GM19395 (cell line): ENCODE measurements at regions not wholly inside any gene's neighbourhood (a gene's known extent, or its start where the extent isn't known, plus 50 kb on each side); places are given as distances from the start of the nearest gene placed in this dataset.

ENCODE experiments used
- ATAC-seq: cut with Tn5 transposase; IDR thresholded peaks from one replicate; pipeline ENCODE4 v1.9.1; 2021; ENCODE audit warnings: mild to moderate bottlenecking, moderate library complexity; ENCODE audit not compliant: unreplicated experiment

DNA sequence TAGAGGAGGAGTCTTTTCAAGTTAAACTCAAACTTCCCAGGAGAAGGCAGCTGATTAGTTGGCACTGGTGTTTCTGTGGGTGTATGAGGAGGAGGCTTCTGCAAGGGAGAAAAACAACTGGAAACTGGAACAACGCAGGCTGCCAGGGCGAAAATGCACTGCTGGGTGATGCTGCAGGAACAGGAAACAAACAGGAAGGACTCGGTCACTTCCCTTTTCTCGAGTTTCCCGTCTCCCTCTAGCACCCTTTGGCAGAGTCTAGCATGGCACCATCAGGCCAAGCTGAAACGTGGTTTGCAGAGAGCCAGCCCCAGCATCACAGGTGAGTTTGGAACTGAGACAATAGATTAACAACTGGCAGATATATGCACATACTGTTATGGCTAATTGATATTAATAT lies 77.5 kb upstream of the CAST start:
- no peak for ATAC-seq

DNA sequence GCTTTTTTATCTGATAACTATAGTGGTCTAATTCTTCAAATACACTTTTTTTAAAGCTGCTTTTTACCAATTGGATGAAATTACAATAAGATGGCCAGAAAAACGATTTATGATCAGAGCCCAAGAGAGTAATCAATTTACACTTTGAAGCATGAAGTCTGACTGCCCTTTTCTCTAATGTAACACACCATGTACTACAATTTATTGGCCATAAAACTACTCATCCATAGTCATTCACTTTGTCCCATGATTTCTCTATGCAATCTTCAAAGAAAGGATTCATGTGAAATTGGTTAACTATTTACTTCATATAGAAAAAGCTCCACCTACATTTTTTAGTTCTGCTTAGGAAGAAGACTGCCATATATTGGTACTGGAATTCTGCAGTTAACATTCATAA lies 73.6 kb upstream of the CAST start:
- ATAC-seq, result no peak

DNA sequence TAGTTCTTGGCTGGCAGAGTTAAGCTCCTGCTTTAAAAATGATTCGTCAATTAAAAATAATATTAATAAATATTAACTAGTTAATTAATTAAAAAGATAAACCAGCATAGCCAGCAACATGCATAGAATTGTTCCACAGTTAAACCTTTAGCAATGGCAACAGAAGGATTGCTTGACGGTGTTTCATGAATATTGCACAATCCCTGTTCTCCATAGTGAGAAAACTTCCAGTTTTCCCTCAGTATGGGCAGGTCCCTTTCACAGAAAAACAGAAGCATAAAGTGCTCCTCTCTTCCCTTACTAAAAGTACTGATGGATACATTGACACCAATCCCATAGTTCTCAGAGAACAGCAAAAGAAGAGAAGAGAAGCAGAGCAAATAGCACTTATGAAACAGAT lies 71.4 kb upstream of the CAST start:
- ATAC-seq, result no peak

DNA sequence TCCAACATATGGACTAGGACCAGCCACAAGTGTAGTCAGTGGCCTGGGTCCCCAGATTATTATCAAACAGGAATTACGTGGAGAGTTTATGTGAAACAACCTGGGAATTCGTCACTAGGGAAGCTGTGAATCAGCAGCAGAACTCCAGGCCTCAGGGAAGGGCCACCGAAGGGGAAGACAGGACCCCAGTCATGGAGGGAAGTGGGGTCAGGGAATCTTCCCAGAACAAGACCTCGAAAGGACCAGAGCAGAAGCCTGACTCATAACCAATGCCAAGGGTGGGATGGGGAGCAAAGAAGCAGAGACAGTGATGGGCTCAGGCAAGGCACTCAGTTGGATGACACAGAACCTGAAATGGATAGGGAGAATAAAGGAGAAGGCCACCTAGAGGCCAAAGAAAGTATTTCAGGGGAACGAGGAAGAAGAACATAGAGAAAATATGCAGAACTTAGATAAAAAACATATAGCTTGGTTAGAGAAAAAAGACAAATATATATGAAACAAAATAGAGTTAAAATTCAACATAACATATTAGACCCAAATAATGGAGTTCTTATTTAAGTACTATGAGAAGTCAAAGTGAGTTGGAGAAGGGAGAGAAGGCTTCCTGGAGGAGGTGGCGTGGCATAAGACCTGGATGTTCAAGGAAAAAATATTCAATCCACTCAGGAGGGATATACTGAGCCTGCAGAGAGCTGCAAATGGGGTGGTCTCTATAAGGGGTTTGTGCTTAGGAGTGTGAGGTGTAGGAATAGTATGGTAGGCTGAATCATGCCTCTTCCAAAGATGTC lies 66.7 kb upstream of the CAST start:
- ATAC-seq, result no peak

DNA sequence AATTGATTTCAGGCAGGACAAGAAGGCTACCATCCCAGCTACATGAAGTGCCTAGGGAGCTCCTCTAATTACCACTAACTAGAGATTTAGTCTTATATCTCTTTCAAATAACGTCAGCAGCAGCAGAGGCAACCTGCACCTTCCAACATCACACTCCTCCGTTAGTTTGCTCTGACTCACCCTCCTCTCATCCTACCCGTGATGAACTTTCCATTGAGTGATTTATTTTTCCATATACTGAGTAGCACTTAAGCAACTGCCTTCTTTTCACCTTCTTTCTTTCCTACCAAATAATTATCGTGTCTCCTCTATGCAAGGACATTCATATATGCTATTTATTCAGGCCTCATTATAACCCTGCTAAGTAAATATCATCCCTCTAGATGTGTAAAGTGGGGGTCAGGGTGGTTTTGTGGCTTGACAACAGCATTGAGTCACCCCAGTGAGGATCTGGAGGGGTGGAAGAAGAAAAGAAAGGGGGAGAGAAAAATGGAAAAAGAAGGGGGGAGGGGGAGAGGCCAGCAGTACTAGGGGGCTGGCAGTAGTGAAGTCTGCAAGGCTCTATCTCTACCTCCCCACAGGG lies 64.6 kb upstream of the CAST start:
- no peak for ATAC-seq

DNA sequence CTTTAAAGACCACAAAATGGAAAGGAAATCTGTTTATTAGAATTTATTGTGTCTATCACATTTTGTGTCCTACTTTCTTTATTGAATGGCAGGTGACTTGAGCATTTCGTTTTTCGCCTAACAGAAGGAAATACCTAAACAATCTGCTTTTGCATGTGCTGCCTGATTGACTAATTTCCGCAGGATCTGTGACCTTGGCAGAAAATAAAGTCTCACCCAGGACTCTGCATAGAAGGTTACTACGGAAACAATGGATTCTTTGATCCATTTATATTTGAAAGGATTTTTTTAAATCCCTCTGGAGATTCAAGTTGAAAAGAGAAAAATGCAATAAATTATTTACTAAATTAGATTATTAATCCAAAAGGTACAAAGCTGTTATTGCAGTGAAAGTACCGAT lies 61.0 kb upstream of the CAST start:
- no peak for ATAC-seq

DNA sequence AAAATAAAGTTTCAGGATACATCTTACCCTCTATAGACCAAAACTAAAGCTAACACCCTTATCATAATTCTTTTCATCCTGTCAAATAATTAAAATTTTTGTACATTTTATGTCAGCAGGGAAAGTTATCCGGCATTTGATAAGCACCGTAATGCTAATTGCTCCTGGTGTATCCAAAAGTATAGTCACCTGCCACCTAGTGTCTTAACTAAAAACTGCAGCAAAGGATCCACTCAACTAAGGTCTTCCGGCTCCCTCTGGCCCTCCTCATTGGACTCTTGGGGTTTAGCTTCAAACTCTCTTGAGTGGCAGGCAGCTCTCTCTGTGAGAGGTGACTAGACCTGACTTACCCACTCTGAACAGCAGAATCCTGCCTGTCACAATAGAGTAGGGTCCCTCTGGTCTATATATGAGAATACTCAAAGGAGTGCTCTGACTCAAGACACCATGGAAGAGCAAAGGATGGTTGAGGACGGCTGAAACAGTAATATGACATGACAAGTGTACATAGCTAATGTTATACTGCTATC lies 60.4 kb upstream of the CAST start:
- ATAC-seq, result peak; percentile 92

DNA sequence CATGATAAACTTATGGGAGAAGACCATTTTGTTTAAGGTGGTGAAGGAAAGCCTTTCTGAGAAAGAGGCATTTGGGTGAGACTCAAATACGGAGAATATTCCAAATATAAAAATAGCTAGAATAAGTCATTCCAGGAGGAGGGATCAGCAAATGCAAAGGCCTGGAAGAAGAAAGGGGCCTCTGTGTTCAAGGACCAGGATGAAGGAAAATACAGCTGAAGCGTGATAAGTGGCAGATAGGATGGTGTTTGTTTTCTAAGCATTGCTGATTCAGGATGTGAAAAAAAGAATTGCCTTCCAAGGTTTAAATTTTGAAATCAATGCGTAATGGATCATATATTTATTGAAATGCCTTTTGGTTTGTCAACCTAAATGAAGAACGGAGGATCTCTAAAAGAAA lies 59.4 kb upstream of the CAST start:
- no peak for ATAC-seq

DNA sequence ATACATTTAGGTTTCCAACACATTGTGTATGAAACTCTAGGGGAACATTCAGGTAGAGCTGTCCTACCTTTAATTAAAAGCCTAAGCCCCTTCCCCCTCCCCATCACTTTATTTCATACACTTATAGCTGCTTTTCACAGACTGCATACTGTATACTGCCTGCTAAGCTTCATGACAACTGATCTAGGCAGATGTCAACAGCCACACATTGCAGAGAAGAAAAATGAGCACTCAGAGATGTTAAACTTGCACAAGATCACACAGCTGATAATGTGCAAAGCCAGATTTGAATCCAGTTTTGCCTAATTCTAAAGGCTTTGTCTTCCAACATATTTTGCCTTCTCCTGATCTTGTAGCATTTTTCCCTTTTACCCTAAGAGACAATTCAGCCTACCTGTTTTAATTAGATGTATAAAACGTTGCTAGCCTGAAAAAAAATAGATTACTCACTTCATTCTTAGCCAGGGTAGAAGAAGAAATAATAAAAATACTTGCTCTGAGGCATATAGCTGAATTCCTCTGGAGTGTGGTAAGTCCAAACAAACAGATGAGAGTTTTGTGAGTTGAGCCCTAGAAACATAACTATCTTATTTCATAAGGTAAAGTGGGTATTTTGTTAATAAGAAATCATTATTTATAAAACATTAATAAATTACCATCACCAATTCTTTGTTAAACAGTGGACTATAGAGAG lies 56.9 kb upstream of the CAST start:
- no peak for ATAC-seq

DNA sequence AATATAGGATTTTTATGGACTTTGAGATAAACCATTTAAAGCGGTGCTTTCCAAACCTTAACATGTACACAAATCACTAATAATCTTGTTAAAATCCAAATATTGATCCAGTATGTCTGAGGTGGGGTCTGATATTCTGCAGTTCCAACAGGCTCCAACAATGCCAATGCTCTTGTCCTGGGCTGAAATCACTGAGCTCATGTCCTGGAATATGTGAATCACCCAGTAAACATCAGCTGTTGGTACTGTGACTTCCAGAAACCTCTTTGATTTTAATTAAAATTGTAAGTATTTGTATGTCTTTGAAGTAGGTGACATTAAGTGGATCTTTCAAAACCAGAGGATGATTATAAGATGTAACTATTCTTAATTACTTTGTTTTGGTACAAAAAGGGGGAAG lies 52.8 kb upstream of the CAST start:
- ATAC-seq, result no peak

DNA sequence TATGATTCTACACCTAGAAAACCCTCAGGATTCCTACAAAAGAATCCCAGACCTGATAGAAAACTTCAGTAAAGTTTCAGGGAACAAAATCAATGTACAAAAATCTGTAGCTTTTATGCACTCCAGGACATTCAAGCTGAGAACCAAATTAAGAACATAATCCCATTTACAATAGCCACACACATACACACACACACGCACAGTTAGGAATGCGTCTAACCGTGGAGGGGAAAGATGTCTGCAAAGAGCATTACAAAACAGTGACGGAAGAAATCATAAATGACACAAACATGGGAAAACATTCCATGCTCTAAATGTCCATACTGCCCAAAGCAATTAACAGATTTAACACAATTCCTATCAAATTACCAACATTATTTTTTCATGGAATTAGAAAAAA lies 51.4 kb upstream of the CAST start:
- no peak for ATAC-seq

DNA sequence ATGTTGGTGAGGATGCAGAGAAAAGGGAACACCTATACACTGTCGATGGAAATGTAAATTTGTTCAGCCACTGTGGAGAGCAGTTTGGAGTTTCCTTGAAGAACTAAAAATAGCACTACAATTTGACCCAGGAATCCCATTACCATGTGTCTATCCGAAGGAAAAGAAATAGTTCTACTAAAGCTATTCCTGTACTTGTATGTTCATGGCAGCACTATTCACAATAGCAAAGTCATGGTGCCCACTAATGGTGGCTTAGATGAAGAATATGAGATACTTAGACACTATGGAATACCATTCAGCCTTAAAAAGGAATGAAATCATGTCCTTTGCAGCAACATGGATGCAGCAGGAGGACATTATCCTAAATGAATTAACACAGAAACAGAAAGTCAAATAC lies 50.2 kb upstream of the CAST start:
- no peak for ATAC-seq
